HEK293 (cell line): ENCODE measurements at regions not wholly inside any gene's neighbourhood (a gene's known extent, or its start where the extent isn't known, plus 50 kb on each side); places are given as distances from the start of the nearest gene placed in this dataset.

Experiments
- KLF10 ChIP-seq: fragments of 450-650 bp; IDR thresholded peaks from 2 replicates; pipeline ENCODE4 v1.5.1; 2018; ENCODE audit warnings: missing biosample characterization, mild to moderate bottlenecking, missing genetic modification characterization
- SALL2 ChIP-seq: fragments of 450-650 bp; formaldehyde crosslinking; IDR thresholded peaks from 2 replicates; pipeline ENCODE4 v1.5.0; 2017; ENCODE audit warnings: missing biosample characterization, mild to moderate bottlenecking, missing genetic modification characterization, borderline replicate concordance
- ZNF133 ChIP-seq: fragments of 450-650 bp; formaldehyde crosslinking; IDR thresholded peaks from 2 replicates; pipeline ENCODE4 v1.5.1; 2016; ENCODE audit warnings: missing biosample characterization, missing genetic modification characterization
- ZNF473 ChIP-seq: fragments of 450-650 bp; formaldehyde crosslinking; IDR thresholded peaks from 2 replicates; pipeline ENCODE4 v1.5.1; 2017; ENCODE audit warnings: missing biosample characterization, missing genetic modification characterization
- TF ChIP-seq, protein P1 (sequence below): fragments of 450-650 bp; formaldehyde crosslinking; IDR thresholded peaks from 2 replicates; pipeline ENCODE4 v1.5.1; 2016; ENCODE audit warnings: missing biosample characterization, missing genetic modification characterization
- TF ChIP-seq, protein P2 (sequence below): fragments of 450-650 bp; formaldehyde crosslinking; IDR thresholded peaks from 2 replicates; pipeline ENCODE4 v1.5.1; 2016; ENCODE audit warnings: missing biosample characterization, missing genetic modification characterization

DNA sequence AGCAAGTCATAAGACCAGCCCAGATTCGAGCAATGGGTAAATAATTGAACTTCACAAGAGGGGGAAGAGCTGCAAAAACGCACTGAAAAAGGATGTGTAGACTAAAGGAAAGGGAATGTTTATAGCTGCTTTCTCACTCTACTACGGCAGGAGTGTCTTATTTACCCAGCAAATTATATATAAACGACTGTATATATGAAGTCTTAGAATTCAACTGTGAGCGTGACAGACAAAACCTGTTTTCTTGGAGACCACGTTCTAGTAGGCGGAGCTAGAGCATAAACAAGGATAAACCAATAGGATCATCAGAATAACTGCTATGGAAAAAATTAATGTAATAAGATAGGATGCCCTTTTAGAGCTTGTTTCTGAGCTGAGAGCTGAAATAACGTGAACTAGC, 394.6 kb upstream of the MON1B start:
- TF ChIP-seq ZNF473 (no peak), ZNF133 (tag by site-specific recombination) (no peak), SALL2 (tag by site-specific recombination) (no peak), KLF10 (tag by site-specific recombination) (no peak)
- TF ChIP-seq, protein P1, sequence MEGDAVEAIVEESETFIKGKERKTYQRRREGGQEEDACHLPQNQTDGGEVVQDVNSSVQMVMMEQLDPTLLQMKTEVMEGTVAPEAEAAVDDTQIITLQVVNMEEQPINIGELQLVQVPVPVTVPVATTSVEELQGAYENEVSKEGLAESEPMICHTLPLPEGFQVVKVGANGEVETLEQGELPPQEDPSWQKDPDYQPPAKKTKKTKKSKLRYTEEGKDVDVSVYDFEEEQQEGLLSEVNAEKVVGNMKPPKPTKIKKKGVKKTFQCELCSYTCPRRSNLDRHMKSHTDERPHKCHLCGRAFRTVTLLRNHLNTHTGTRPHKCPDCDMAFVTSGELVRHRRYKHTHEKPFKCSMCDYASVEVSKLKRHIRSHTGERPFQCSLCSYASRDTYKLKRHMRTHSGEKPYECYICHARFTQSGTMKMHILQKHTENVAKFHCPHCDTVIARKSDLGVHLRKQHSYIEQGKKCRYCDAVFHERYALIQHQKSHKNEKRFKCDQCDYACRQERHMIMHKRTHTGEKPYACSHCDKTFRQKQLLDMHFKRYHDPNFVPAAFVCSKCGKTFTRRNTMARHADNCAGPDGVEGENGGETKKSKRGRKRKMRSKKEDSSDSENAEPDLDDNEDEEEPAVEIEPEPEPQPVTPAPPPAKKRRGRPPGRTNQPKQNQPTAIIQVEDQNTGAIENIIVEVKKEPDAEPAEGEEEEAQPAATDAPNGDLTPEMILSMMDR (tag by site-specific recombination) = no peak
- TF ChIP-seq, protein P2, sequence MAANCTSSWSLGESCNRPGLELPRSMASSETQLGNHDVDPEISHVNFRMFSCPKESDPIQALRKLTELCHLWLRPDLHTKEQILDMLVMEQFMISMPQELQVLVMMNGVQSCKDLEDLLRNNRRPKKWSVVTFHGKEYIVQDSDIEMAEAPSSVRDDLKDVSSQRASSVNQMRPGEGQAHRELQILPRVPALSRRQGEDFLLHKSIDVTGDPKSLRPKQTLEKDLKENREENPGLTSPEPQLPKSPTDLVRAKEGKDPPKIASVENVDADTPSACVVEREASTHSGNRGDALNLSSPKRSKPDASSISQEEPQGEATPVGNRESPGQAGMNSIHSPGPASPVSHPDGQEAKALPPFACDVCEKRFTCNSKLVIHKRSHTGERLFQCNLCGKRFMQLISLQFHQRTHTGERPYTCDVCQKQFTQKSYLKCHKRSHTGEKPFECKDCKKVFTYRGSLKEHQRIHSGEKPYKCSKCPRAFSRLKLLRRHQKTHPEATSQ (tag by site-specific recombination) = no peak
